ENCODE measurements at regions not wholly inside any gene's neighbourhood (a gene's known extent, or its start where the extent isn't known, plus 50 kb on each side); places are given as distances from the start of the nearest gene placed in this dataset.

- TF ChIP-seq POLR2A (IDR thresholded peaks at IDR 0.05) (no peak), CTCF (IDR thresholded peaks at IDR 0.05) (no peak)
Measured at GRCh38 chr2:154637456-154637855, 61.0 kb upstream of the KCNJ3 start.
